BLaER1 (cell line): ENCODE measurements at regions not wholly inside any gene's neighbourhood (a gene's known extent, or its start where the extent isn't known, plus 50 kb on each side); places are given as distances from the start of the nearest gene placed in this dataset.

Experiments
- H3K27ac ChIP-seq: shearing (Covaris generic); formaldehyde crosslinking; 2 replicates; pipeline ENCODE4 v1.8.1; 2022
- H3K27me3 ChIP-seq: shearing (Covaris generic); formaldehyde crosslinking; 2 replicates; pipeline ENCODE4 v1.8.1; 2022
- H3K36me3 ChIP-seq: shearing (Covaris generic); formaldehyde crosslinking; 2 replicates; pipeline ENCODE4 v1.8.1; 2022
- H3K4me1 ChIP-seq: shearing (Covaris generic); formaldehyde crosslinking; 2 replicates; pipeline ENCODE4 v1.8.1; 2022
- H3K4me2 ChIP-seq: shearing (Covaris generic); formaldehyde crosslinking; 2 replicates; pipeline ENCODE4 v1.8.1; 2022
- H3K4me3 ChIP-seq: shearing (Covaris generic); formaldehyde crosslinking; 2 replicates; pipeline ENCODE4 v1.8.1; 2022
- H3K9ac ChIP-seq: shearing (Covaris generic); formaldehyde crosslinking; 2 replicates; pipeline ENCODE4 v1.8.1; 2022
- H3K9me3 ChIP-seq: shearing (Covaris generic); formaldehyde crosslinking; 2 replicates; pipeline ENCODE4 v1.8.1; 2022
- H4K20me1 ChIP-seq: shearing (Covaris generic); formaldehyde crosslinking; 2 replicates; pipeline ENCODE4 v1.8.1; 2022
- Cebpa-rat ChIP-seq: shearing (Covaris generic); IDR thresholded peaks from 2 replicates; pipeline ENCODE4 v1.8.1; 2022

GRCh38 chr5:159385536-159385935, 55.2 kb upstream of the IL12B start:
- no peak overlapping the region for H3K27ac ChIP-seq
- H3K27me3 ChIP-seq = no peaks in the 10 kb centered on the region
- no peaks in the 10 kb centered on the region for H4K20me1 ChIP-seq
- H3K9ac ChIP-seq = no peak overlapping the region
- H3K4me1 ChIP-seq = no peaks in the 10 kb centered on the region
- no peak for TF ChIP-seq Cebpa-rat
- no peak overlapping the region for H3K4me3 ChIP-seq
- no peak overlapping the region for H3K4me2 ChIP-seq
- H3K9me3 ChIP-seq = peaks cover 84% of the 10 kb centered on the region
- H3K36me3 ChIP-seq = no peaks in the 10 kb centered on the region

DNA sequence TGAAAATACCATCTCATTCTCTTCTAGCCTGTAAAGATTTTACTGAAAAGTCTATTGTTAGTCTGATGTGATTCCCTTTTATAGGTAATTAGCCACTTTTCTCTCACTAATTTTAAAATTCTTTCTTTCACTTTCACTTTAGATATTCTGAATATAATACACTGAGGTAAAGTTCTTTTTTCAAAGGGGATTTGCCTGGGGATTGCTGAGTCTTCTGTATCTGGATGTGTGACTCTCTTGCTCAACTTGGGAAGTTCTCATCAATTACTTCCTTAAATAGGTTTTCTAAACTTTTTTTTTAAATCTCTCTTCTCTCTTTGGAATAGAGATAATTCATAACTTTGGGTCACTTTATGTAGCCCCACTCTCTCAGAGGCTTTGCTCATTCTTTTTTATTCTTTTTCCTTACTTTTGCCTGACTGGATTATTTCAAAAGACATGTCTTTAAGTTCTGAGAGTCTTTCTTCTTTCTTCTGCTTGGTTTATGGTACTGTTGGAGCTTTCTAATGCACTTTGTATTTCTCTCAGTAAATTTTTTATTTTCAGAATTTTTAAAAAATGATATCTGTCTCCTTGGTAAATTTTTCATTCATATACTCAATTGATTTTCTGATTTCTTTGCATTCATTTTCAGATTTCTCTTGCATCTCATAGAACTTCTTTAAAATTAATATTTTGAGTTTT, 55.9 kb upstream of the IL12B start:
- H3K27ac ChIP-seq = no peak overlapping the region
- no peaks in the 10 kb centered on the region for H3K27me3 ChIP-seq
- TF ChIP-seq Cebpa-rat = no peak
- no peaks in the 10 kb centered on the region for H3K4me1 ChIP-seq
- no peaks in the 10 kb centered on the region for H4K20me1 ChIP-seq
- no peak overlapping the region for H3K4me3 ChIP-seq
- H3K36me3 ChIP-seq = no peaks in the 10 kb centered on the region
- H3K9me3 ChIP-seq = peaks cover 83% of the 10 kb centered on the region
- no peak overlapping the region for H3K9ac ChIP-seq
- H3K4me2 ChIP-seq = no peak overlapping the region

- H3K27ac ChIP-seq = no peak overlapping the region
- H3K36me3 ChIP-seq = no peaks in the 10 kb centered on the region
- H3K4me3 ChIP-seq = no peak overlapping the region
- H3K9ac ChIP-seq = no peak overlapping the region
- H3K27me3 ChIP-seq = no peaks in the 10 kb centered on the region
- no peak overlapping the region for H3K4me2 ChIP-seq
- peaks cover 21% of the 10 kb centered on the region for H3K9me3 ChIP-seq
- H4K20me1 ChIP-seq = no peaks in the 10 kb centered on the region
- no peak for TF ChIP-seq Cebpa-rat
- peaks cover 6% of the 10 kb centered on the region for H3K4me1 ChIP-seq
Measured at GRCh38 chr5:159392871-159393270, 62.6 kb upstream of the IL12B start.

GRCh38 chr5:159393854-159394274, 63.6 kb upstream of the IL12B start:
- no peaks in the 10 kb centered on the region for H3K27me3 ChIP-seq
- H4K20me1 ChIP-seq = no peaks in the 10 kb centered on the region
- no peaks in the 10 kb centered on the region for H3K36me3 ChIP-seq
- H3K27ac ChIP-seq = no peak overlapping the region
- H3K9ac ChIP-seq = no peak overlapping the region
- peaks cover 17% of the 10 kb centered on the region for H3K9me3 ChIP-seq
- H3K4me3 ChIP-seq = no peak overlapping the region
- no peak overlapping the region for H3K4me2 ChIP-seq
- no peak for TF ChIP-seq Cebpa-rat
- H3K4me1 ChIP-seq = peaks cover 6% of the 10 kb centered on the region

DNA sequence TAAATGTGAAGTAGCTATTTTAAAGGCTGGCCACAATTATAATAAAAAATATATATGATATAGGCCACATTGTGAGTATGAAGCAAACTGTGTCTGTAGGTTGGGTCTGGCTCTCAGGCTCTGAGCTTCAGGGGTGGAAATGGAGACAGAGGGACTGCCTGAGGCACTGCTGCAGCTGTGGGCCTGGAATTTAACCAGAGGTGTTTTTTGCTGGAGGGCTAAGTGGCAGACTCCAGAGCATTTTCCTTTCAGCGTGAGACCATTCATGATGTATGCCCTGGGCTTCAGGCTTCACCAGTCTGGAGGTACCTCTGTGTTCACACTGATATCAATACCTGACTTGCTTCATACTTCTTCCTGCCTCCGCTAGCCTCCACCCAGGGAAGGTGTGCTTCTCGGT, 64.9 kb upstream of the IL12B start:
- no peak overlapping the region for H3K4me2 ChIP-seq
- H3K36me3 ChIP-seq = no peaks in the 10 kb centered on the region
- H4K20me1 ChIP-seq = no peaks in the 10 kb centered on the region
- H3K27me3 ChIP-seq = no peaks in the 10 kb centered on the region
- no peak overlapping the region for H3K27ac ChIP-seq
- TF ChIP-seq Cebpa-rat = no peak
- H3K9ac ChIP-seq = no peak overlapping the region
- H3K4me3 ChIP-seq = no peak overlapping the region
- H3K4me1 ChIP-seq = peaks cover 6% of the 10 kb centered on the region
- peaks cover 9% of the 10 kb centered on the region for H3K9me3 ChIP-seq

DNA sequence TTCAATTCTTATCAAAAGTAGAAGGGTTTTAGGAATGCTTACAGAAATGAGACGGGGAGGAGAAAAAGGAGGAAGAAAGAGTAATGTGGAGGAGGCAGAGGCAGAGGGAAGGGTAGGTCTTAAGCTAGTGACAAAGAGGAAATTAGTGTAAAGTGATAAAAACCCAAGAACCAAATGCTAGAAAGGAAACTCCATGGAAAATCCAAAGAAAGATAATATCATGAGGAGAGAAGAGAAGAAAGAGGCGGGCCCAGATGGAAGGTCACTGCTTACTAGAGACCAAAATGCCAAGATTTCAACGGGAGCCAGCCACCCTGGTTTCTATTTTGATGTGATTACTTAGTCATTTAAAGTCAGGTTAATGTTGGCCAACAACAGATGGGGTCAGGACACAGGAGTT, 68.6 kb upstream of the IL12B start:
- H3K4me1 ChIP-seq = peaks cover 8% of the 10 kb centered on the region
- no peak overlapping the region for H3K4me3 ChIP-seq
- H3K4me2 ChIP-seq = no peak overlapping the region
- no peaks in the 10 kb centered on the region for H3K9me3 ChIP-seq
- H3K27me3 ChIP-seq = no peaks in the 10 kb centered on the region
- H3K27ac ChIP-seq = no peak overlapping the region
- no peak for TF ChIP-seq Cebpa-rat
- no peaks in the 10 kb centered on the region for H3K36me3 ChIP-seq
- no peak overlapping the region for H3K9ac ChIP-seq
- H4K20me1 ChIP-seq = no peaks in the 10 kb centered on the region

GRCh38 chr5:159400476-159400875, 70.2 kb upstream of the IL12B start:
- Histone ChIP-seq H3K4me2 (no peak overlapping the region), H4K20me1 (no peaks in the 10 kb centered on the region), H3K27me3 (no peaks in the 10 kb centered on the region), H3K27ac (no peak overlapping the region), H3K4me1 (peaks cover 21% of the 10 kb centered on the region), H3K9me3 (no peaks in the 10 kb centered on the region), H3K9ac (no peak overlapping the region), H3K36me3 (no peaks in the 10 kb centered on the region), H3K4me3 (no peak overlapping the region)
- TF ChIP-seq Cebpa-rat = no peak

DNA sequence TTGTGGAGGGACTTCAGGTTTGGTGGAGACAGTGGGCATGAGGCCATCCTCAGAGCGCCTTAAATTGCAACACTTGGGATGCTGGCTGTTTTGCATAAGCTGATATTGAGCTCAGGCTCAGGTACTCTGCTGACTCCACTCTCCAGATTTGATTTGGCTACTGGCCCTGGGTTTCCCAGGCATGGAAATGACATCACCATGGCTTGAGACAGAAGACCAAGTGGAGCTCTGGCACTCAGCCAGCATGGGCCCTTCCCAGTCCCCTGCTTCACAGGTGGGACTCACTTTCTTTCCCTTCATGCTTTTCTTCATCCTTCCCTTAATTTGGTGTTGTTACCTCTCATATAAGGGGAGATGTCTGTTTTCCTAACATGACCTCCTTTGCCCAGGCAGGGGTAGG, 72.0 kb upstream of the IL12B start:
- Histone ChIP-seq H3K4me1 (peaks cover 29% of the 10 kb centered on the region), H3K4me2 (no peak overlapping the region), H3K36me3 (no peaks in the 10 kb centered on the region), H4K20me1 (no peaks in the 10 kb centered on the region), H3K27ac (no peak overlapping the region), H3K9ac (no peak overlapping the region), H3K4me3 (no peak overlapping the region), H3K9me3 (no peaks in the 10 kb centered on the region), H3K27me3 (no peaks in the 10 kb centered on the region)
- TF ChIP-seq Cebpa-rat = no peak

DNA sequence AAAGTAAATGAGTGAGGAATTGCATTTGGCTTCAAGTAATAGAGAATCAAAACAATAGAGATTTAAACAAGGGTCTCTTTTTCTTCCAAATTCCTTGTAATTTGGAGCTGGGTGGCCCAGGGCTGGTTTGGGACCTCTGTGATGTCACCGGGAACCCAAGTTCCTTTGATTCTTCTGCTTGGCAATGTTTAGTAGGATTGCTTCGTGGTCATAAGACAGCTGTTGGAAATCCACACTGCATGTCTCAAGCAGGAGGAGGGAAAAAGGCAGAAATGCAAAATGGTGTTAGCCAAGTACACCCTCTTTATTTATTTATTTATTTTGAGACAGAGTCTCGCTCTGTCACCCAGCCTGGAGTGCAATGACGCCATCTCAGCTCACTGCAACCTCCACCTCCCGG, 72.6 kb upstream of the IL12B start:
- Histone ChIP-seq H3K9ac (no peak overlapping the region), H3K36me3 (no peaks in the 10 kb centered on the region), H3K9me3 (no peaks in the 10 kb centered on the region), H3K27me3 (no peaks in the 10 kb centered on the region), H4K20me1 (no peaks in the 10 kb centered on the region), H3K27ac (no peak overlapping the region), H3K4me3 (no peak overlapping the region), H3K4me2 (no peak overlapping the region), H3K4me1 (peaks cover 29% of the 10 kb centered on the region)
- no peak for TF ChIP-seq Cebpa-rat

- Histone ChIP-seq H3K9me3 (no peaks in the 10 kb centered on the region), H3K9ac (no peak overlapping the region), H3K36me3 (no peaks in the 10 kb centered on the region), H3K4me3 (no peak overlapping the region), H3K27me3 (no peaks in the 10 kb centered on the region), H3K27ac (no peak overlapping the region), H4K20me1 (no peaks in the 10 kb centered on the region), H3K4me2 (peak overlapping the region; percentile 67), H3K4me1 (peaks cover 29% of the 10 kb centered on the region)
- no peak for TF ChIP-seq Cebpa-rat
Measured at GRCh38 chr5:159403906-159404681, 73.8 kb upstream of the IL12B start.
